ENCODE measurements at regions not wholly inside any gene's neighbourhood (a gene's known extent, or its start where the extent isn't known, plus 50 kb on each side); places are given as distances from the start of the nearest gene placed in this dataset.

DNA sequence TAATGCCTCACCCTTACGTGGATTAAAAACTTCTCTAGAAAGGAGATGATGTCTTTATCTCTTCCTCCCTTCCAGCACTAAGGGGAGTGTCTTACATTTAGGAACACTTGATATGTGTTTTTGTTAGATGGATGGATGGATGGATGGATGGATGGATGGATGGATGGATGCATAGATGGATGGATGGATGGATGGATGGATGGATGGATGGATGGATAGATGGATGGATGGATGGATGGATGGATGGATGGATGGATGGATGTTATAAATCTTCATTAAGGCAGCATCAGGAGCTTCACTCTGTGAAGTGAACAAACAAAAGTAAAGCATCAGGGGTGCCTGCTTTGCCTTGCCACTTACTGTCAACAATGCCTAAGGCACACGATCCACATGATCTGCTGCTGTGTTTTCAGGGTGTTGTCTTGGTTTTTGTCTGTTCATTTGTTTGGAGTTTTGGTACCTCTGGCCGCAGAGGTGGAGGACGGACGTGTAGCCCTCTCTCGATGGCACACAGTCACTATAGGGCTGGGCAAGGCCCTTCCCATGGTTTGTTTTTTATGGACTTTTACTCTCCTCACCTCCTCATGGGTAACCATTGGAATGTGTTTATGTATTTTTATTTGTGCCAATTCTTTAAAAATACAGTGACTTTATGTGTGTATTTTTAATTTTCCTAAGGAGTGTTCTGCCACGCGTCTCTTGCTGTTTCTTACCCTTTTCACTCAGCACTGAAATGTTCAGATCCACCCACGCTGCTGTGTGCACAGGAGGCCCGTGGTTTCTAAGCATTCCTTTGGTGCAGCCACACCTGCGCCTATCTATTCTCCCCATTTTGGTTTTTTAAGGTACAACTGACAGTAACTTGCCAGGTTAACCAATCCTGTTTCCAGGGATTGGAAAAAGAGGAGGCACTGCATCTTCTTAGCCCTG, 91.8 kb upstream of the ENPP6 start:
- H3K4me2 ChIP-seq (ENCODE audit: insufficient read depth in 1 of 2, low read depth in 2 of 2, low read length in 2 of 2): no peak overlapping the region
- H3K4ac ChIP-seq (replicated peaks; ENCODE audit: insufficient read length, low read depth, low read length): no peak overlapping the region
- H3K18ac ChIP-seq (ENCODE audit: extremely low read depth, low read length): no peak overlapping the region
- H2BK15ac ChIP-seq (ENCODE audit: low read length): no peak overlapping the region
- no peak overlapping the region for H2BK120ac ChIP-seq (replicated peaks; ENCODE audit: low read depth, low read length)
- no peaks in the 10 kb centered on the region for H3K79me1 ChIP-seq (ENCODE audit: low read depth, low read length)
- H2BK12ac ChIP-seq (ENCODE audit: low read depth, low read length): no peak overlapping the region
- no peak for FAIRE-seq
- no peak overlapping the region for H4K91ac ChIP-seq (replicated peaks; ENCODE audit: insufficient read length, low read length)
- no peak overlapping the region for H2BK5ac ChIP-seq (ENCODE audit: low read depth, low read length)
- H3K56ac ChIP-seq (replicated peaks; ENCODE audit: insufficient read length, low read depth, low read length): peak overlapping the region; percentile 55
- no peaks in the 10 kb centered on the region for H4K20me1 ChIP-seq (replicated peaks in 1 of 2; ENCODE audit: control insufficient read depth in 1 of 2, insufficient read depth in 2 of 2, low read length in 2 of 2)
- ChIA-PET POLR2A (ENCODE audit: partially characterized antibody) (interaction anchor here (0.5 kb wide), 1 partner anchor 78 kb away, joined by 3 read pairs; no protein-coding TSS in a partner anchor), CTCF (ENCODE audit: partially characterized antibody) (interaction anchor here (0.8 to 1.5 kb wide), 4 partner anchors 9 to 39 kb away, joined by 3 to 5 read pairs (median 4); no protein-coding TSS in a partner anchor)
- peaks cover 0 to 7% (median 2%) of the 10 kb centered on the region in 4 experiments; a peak in 3 of 7 replicates for H3K4me1 ChIP-seq (replicated peaks in 1 of 4; ENCODE audit: control insufficient read depth in 3 of 4, insufficient read depth in 4 of 4, low read length in 3 of 4)
- H3K36me3 ChIP-seq (ENCODE audit: control insufficient read depth in 2 of 4, insufficient read depth in 4 of 4, low read length in 3 of 4): no peaks in the 10 kb centered on the region
- H4K8ac ChIP-seq (ENCODE audit: extremely low read depth, insufficient read depth, low read length): peak overlapping the region; percentile 18; the same call in 1 of the 2 replicates
- no peaks in the 10 kb centered on the region for H3K27me3 ChIP-seq (replicated peaks in 1 of 4; ENCODE audit: control insufficient read depth in 3 of 4, extremely low read depth in 1 of 4, insufficient read depth in 3 of 4, low read length in 3 of 4)
- peaks cover 0 to 2% of the 10 kb centered on the region in 2 experiments; a peak in 1 of 4 replicates for H3K9me3 ChIP-seq (ENCODE audit: insufficient read depth in 2 of 2, low read depth in 1 of 2, low read length in 1 of 2)
- H3K79me2 ChIP-seq (ENCODE audit: control insufficient read depth in 1 of 2, insufficient read depth in 2 of 2, low read length in 2 of 2): no peaks in the 10 kb centered on the region
- H2AFZ ChIP-seq (ENCODE audit: low read length): no peak overlapping the region
- peak in 1 of 2 experiments; percentile 14 for DNase-seq (ENCODE audit: low read depth in 1 of 2, low spot score in 2 of 2)
- H3K23me2 ChIP-seq (ENCODE audit: low read depth, low read length): peaks cover 2% of the 10 kb centered on the region; the same call in 1 of the 2 replicates
- no peak overlapping the region for H3K4me3 ChIP-seq (ENCODE audit: extremely low read depth in 1 of 4, insufficient read depth in 2 of 4, low read depth in 3 of 4, low read length in 4 of 4)
- H2AK5ac ChIP-seq (ENCODE audit: low read depth, low read length): no peak overlapping the region
- H3K27ac ChIP-seq (ENCODE audit: low read depth, low read length): no peak overlapping the region
- H3K9ac ChIP-seq (replicated peaks in 1 of 4; ENCODE audit: extremely low read depth in 1 of 4, low read depth in 3 of 4, low read length in 3 of 4): no peak overlapping the region
- no peak overlapping the region for H4K5ac ChIP-seq (ENCODE audit: insufficient read length, low read depth, low read length)
- no peak overlapping the region for H3K14ac ChIP-seq (ENCODE audit: insufficient read length)
- no peak overlapping the region for H3K23ac ChIP-seq (ENCODE audit: insufficient read length)
- 0 out of 2 replicates have a peak overlapping the region, but pooled peaks have one; percentile 35 for H2BK20ac ChIP-seq (ENCODE audit: low read length)
- 92% methylated on average over 11 of the region's 11 CpGs; no CpG with 5 or more reads in 1 of the 2 experiments for WGBS, 2 experiments (ENCODE audit: extremely low coverage in 1 of 2, insufficient coverage in 1 of 2, insufficient read length in 1 of 2, insufficient replicate concordance in 2 of 2, low coverage in 1 of 2, low lambda C conversion rate in 2 of 2, missing lambda C conversion rate in 1 of 2)
- no peak for TF ChIP-seq BRCA1 (IDR thresholded peaks at IDR 0.05; ENCODE audit: low read depth, low read length)
- TF ChIP-seq, protein P1, sequence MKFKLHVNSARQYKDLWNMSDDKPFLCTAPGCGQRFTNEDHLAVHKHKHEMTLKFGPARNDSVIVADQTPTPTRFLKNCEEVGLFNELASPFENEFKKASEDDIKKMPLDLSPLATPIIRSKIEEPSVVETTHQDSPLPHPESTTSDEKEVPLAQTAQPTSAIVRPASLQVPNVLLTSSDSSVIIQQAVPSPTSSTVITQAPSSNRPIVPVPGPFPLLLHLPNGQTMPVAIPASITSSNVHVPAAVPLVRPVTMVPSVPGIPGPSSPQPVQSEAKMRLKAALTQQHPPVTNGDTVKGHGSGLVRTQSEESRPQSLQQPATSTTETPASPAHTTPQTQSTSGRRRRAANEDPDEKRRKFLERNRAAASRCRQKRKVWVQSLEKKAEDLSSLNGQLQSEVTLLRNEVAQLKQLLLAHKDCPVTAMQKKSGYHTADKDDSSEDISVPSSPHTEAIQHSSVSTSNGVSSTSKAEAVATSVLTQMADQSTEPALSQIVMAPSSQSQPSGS (IDR thresholded peaks at IDR 0.05; ENCODE audit: low read length): no peak
- TF ChIP-seq SP2 (IDR thresholded peaks at IDR 0.05; ENCODE audit: low read length): no peak
- TF ChIP-seq, protein P2, sequence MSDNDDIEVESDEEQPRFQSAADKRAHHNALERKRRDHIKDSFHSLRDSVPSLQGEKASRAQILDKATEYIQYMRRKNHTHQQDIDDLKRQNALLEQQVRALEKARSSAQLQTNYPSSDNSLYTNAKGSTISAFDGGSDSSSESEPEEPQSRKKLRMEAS (IDR thresholded peaks at IDR 0.05): no peak
